ENCODE measurements at regions not wholly inside any gene's neighbourhood (a gene's known extent, or its start where the extent isn't known, plus 50 kb on each side); places are given as distances from the start of the nearest gene placed in this dataset.

DNA sequence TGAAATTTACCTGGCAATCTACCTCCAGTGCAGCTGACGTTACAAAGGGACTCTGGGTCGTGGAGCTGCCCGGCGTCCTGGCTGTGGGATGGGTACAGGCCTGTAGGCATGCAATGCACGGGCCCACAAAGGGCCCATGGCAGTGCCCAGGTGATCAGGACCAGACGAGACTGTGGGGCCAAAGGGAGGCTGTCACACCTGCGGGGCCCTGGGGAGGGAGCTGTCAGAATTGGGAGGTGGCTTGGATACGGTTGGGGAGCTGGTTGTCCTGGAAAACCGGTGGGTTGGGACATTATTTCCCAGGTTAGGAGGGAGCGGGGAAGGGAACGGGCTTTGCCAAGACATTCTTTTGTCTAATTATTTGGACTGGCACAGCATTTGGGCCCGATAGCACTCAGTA is 958.5 kb downstream of the BRD1 start (continued):
- TF ChIP-seq, protein P1, sequence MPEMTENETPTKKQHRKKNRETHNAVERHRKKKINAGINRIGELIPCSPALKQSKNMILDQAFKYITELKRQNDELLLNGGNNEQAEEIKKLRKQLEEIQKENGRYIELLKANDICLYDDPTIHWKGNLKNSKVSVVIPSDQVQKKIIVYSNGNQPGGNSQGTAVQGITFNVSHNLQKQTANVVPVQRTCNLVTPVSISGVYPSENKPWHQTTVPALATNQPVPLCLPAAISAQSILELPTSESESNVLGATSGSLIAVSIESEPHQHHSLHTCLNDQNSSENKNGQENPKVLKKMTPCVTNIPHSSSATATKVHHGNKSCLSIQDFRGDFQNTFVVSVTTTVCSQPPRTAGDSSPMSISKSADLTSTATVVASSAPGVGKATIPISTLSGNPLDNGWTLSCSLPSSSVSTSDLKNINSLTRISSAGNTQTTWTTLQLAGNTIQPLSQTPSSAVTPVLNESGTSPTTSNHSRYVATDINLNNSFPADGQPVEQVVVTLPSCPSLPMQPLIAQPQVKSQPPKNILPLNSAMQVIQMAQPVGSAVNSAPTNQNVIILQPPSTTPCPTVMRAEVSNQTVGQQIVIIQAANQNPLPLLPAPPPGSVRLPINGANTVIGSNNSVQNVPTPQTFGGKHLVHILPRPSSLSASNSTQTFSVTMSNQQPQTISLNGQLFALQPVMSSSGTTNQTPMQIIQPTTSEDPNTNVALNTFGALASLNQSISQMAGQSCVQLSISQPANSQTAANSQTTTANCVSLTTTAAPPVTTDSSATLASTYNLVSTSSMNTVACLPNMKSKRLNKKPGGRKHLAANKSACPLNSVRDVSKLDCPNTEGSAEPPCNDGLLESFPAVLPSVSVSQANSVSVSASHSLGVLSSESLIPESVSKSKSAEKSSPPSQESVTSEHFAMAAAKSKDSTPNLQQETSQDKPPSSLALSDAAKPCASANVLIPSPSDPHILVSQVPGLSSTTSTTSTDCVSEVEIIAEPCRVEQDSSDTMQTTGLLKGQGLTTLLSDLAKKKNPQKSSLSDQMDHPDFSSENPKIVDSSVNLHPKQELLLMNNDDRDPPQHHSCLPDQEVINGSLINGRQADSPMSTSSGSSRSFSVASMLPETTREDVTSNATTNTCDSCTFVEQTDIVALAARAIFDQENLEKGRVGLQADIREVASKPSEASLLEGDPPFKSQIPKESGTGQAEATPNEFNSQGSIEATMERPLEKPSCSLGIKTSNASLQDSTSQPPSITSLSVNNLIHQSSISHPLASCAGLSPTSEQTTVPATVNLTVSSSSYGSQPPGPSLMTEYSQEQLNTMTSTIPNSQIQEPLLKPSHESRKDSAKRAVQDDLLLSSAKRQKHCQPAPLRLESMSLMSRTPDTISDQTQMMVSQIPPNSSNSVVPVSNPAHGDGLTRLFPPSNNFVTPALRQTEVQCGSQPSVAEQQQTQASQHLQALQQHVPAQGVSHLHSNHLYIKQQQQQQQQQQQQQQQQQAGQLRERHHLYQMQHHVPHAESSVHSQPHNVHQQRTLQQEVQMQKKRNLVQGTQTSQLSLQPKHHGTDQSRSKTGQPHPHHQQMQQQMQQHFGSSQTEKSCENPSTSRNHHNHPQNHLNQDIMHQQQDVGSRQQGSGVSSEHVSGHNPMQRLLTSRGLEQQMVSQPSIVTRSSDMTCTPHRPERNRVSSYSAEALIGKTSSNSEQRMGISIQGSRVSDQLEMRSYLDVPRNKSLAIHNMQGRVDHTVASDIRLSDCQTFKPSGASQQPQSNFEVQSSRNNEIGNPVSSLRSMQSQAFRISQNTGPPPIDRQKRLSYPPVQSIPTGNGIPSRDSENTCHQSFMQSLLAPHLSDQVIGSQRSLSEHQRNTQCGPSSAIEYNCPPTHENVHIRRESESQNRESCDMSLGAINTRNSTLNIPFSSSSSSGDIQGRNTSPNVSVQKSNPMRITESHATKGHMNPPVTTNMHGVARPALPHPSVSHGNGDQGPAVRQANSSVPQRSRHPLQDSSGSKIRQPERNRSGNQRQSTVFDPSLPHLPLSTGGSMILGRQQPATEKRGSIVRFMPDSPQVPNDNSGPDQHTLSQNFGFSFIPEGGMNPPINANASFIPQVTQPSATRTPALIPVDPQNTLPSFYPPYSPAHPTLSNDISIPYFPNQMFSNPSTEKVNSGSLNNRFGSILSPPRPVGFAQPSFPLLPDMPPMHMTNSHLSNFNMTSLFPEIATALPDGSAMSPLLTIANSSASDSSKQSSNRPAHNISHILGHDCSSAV (CRISPR knock-in tag; IDR thresholded peaks at IDR 0.05; ENCODE audit: borderline replicate concordance): no peak
- no peak for TF ChIP-seq HNRNPL (IDR thresholded peaks at IDR 0.05; ENCODE audit: low read depth, low read length)

DNA sequence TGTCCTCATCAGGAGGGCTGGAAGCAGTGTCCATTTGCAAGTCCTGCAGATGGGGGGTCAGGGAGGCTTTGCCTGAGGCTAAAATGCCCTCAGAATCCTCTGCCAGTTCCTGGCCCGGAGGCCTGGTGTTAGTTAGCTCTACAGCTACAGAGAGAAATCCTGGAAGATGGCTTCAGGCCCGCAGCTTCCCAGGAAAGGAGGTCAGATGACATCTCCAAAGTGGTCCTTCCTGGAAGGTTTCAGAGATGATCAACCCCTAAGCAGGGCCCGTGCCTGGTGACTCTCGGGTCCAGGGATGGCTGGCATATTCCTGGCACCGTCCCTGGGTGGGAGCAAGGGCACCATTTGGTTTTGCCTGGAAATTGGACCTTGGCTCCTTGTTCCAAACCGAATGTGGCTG is 959.1 kb downstream of the BRD1 start:
- BruUV-seq (replicated peaks): no TSS peak
- no peak overlapping the region for H3K9ac ChIP-seq (ENCODE audit: insufficient read depth, low read depth, low read length)
- DNase-seq (ENCODE audit: low spot score) (no peak), FAIRE-seq (no peak), ATAC-seq (no peak)
- POLR2A ChIA-PET: no interaction called here
- H3K4me2 ChIP-seq (ENCODE audit: low read depth, low read length): no peak overlapping the region
- H3K4me1 ChIP-seq (ENCODE audit: insufficient read depth, low read length): peaks cover 8% of the 10 kb centered on the region; the same call in 1 of the 2 replicates
- H3K36me3 ChIP-seq (replicated peaks in 1 of 2; ENCODE audit: control insufficient read depth in 1 of 2, insufficient read depth in 2 of 2, low read length in 2 of 2): no peaks in the 10 kb centered on the region
- H4K20me1 ChIP-seq (ENCODE audit: insufficient read depth, low read length): no peaks in the 10 kb centered on the region
- no peak for TF ChIP-seq ZNF225 (CRISPR knock-in tag; IDR thresholded peaks at IDR 0.05)
- TF ChIP-seq CAMTA2 (CRISPR knock-in tag; IDR thresholded peaks at IDR 0.05; ENCODE audit: borderline replicate concordance): no peak
- intact Hi-C loops (cut with micrococcal nuclease; ENCODE audit: unreplicated experiment): no loop called here
- 7% methylated on average over 4 of the region's 6 CpGs for WGBS (ENCODE audit: low lambda C conversion rate)
- in situ Hi-C loops (cut with HindIII; ENCODE audit: extremely low pct_ligation_motif_present, low pct_unique_long_range_greater_than_20kb): no loop called here
- H3K27ac ChIP-seq (ENCODE audit: extremely low read length, insufficient read depth, low read length): no peak overlapping the region
- H3K9me3 ChIP-seq (ENCODE audit: low read length): no peaks in the 10 kb centered on the region
- H3K79me2 ChIP-seq (ENCODE audit: insufficient read depth, low read length): no peaks in the 10 kb centered on the region
- CTCF ChIA-PET (ENCODE audit: low intra/inter-chr PET ratio, low total read pairs): no interaction called here
- H3K27me3 ChIP-seq (ENCODE audit: control insufficient read depth in 1 of 2, insufficient read depth in 2 of 2, low read length in 2 of 2): peaks cover 5 to 51% of the 10 kb centered on the region in 2 experiments; a peak in 3 of 5 replicates
- no peak overlapping the region for H3K4me3 ChIP-seq (replicated peaks in 1 of 3; ENCODE audit: insufficient read depth in 1 of 3, low read depth in 2 of 3, low read length in 3 of 3)
- no peak overlapping the region for H2AFZ ChIP-seq (ENCODE audit: low read length)

Measured in HepG2 (cell line).